B cell (primary cell): ENCODE measurements at regions not wholly inside any gene's neighbourhood (a gene's known extent, or its start where the extent isn't known, plus 50 kb on each side); places are given as distances from the start of the nearest gene placed in this dataset.

ENCODE experiments used
- CTCF ChIP-seq: fragments of 200-600 bp; IDR thresholded peaks from one replicate; pipeline ENCODE4 v1.8.0; 2022; ENCODE audit warnings: antibody characterized with exemption, mild to moderate bottlenecking
- EZH2 ChIP-seq: IDR thresholded peaks from 2 replicates; pipeline ENCODE4 v1.6.1; 2012; ENCODE audit warnings: borderline replicate concordance, low read depth, mild to moderate bottlenecking, moderate library complexity, low read length; ENCODE audit not compliant: insufficient read depth, poor library complexity, severe bottlenecking

- no peak for TF ChIP-seq CTCF
- TF ChIP-seq EZH2: no peak
Observed at GRCh38 chr11:15815246-15816195, 540.8 kb downstream of the SOX6 start.
